ENCODE measurements at regions not wholly inside any gene's neighbourhood (a gene's known extent, or its start where the extent isn't known, plus 50 kb on each side); places are given as distances from the start of the nearest gene placed in this dataset.
"Not testable (repeated sequence)": the region's sequence is repeated elsewhere in the genome, so short reads cannot be mapped to it uniquely, and the experiment has no call there.

DNA sequence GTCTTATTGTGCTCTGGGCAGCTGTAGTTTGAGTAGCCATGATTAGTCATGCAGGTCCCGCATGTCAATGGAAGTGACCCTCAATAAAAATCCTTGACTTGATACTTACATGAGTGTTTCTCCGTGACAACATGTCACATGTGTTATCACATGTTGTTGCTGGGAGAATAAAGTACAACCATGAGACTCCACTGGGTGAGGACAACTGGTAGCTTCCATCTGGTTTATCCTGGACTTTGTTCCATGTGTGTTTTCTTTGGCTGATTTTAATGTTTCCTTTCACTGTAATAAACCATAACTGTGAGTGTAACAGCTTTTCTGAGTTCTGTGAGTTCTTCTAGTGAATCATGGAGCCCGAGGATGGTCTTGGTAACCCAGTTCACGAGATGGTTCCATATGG is 63.1 kb upstream of the NDN start:
- no peak for DNase-seq (ENCODE audit: low spot score)

GRCh38 chr15:23750776-23751175 is 63.7 kb upstream of the NDN start:
- DNase-seq (ENCODE audit: low spot score), result no peak

GRCh38 chr15:23753248-23753647 is 66.1 kb upstream of the NDN start:
- DNase-seq (ENCODE audit: low spot score), result no peak

GRCh38 chr15:23758891-23759290 is 71.8 kb upstream of the NDN start:
- no peak for DNase-seq (ENCODE audit: low spot score)

- DNase-seq (ENCODE audit: low spot score), result no peak
Observed at GRCh38 chr15:23760024-23760423, 72.9 kb upstream of the NDN start.

- no peak for DNase-seq (ENCODE audit: low spot score)
Observed at GRCh38 chr15:23761386-23761785, 74.3 kb upstream of the NDN start.

DNA sequence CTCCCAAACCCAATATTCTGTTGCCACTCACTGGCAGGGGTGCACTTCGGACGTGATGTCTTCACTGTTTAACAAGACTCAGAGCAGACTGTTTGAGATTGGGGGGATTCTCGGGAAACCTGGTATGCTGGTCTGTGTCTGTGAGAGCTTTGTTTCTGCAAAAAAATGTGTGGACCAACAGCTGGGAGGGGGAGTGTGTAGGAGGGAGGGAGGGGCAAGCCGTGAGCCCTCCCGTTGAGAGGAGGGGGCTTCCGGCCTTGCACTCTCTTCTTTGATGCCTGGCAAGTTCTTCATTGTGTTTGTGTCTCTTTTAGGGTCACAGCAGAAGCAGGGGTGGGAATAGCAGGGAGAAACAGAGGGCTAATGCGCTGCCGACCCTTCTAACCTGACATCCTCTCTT is 74.9 kb upstream of the NDN start:
- DNase-seq (ENCODE audit: low spot score), result no peak

DNA sequence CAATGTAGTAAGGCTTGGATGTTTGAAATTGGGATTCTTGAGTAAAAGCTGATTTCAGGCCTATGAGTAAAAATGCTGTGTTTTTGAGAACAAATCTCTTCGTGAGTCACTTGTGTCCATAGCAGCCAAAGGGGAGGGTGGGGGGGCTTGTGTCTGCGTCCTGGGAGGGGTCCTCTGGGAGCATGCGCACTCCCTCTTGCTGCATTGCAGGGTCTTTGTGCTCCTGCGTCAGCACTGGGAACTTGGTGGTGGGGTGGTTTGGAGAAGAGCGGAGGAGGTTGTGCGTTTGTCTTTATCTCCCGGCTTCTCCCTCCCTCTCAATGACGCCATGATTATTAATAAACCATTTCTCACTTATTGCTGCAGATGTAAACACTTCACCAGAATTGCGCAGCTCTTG is 75.9 kb upstream of the NDN start:
- DNase-seq (ENCODE audit: low spot score), result no peak

- DNase-seq (ENCODE audit: low spot score), result no peak
Observed at GRCh38 chr15:23764306-23764705, 77.2 kb upstream of the NDN start.

DNA sequence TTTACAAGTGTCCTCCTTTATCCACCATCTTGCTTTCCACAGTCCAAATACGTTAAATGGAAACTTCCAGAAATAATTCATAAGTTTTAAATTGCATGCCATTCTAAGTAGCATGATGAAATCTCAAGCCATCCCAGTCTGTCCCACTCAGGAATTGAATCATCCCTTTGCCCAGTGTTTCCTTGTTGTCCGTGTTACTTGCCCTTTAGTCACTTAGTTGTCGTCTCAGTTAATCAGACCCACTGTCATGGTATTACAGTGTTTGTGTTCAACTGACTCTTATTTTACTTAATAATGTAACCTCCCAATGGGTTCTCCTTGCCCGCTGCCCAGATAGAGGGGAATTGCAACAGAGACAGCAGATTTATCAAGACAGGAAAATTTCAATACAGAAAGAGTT is 77.6 kb upstream of the NDN start:
- no peak for DNase-seq (ENCODE audit: low spot score)

GRCh38 chr15:23766779-23767178 is 79.7 kb upstream of the NDN start:
- DNase-seq (ENCODE audit: low spot score), result not testable (repeated sequence)

GRCh38 chr15:23773093-23773492 is 86.0 kb upstream of the NDN start:
- no peak for DNase-seq (ENCODE audit: low spot score)

DNA sequence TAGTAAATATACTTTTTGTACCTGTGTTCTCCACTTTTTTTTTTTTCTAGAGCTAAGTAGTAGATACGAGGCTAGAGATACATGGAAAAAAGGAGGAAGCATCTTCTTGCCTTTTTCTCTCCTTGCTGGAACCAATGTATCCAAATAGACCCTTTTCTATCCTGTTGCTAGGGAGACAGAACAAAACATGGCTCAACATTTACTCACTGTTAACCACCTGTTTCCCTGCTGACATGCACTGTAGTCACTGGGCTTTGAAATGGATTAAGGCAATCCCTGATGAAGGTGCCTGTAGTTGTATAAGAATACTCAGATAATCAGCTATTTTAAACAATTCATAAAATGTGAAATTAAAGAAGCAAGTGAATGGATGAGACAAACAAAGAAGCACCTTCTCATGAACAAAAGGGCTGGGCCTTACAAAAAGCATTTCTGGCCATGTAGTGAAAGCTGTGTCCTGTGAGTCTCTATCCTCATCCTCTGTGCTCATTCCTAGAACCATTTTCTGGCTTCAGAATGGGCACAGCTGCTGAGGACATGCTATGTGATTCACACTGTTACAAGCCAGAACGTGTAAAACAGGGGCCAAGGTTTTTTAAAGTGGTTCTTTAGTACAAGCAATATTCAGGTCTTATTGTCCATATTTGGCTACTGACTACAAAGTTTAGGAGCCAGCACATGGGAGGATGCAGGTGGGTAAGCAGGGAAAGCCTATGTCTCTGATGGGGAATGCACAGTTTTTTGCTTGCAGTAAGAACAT is 100.4 kb upstream of the NDN start:
- no peak for DNase-seq (ENCODE audit: low spot score)

GRCh38 chr15:23793191-23793680 is 106.1 kb upstream of the NDN start:
- no peak for DNase-seq (ENCODE audit: low spot score)

- no peak for DNase-seq (ENCODE audit: low spot score)
Observed at GRCh38 chr15:23797747-23798446, 110.8 kb upstream of the NDN start.

DNA sequence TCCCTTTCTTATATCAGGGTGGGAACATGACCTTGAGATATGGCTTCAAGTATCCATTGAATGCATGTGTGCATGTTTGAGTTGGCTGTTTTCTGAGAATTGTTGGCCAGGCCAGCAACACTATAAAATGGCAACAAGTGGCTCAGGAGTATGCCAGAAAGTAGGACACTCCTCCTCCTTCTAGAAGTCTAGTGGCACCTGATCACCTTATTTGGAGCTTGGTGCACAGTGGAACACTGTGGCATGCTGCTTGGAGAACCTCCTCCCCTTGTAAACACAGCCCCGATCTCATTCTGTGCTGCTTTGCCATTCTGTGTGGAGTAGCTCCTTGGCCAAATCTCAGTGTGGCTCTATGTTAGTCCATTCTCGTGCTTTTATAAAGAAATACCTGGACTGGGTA is 114.8 kb upstream of the NDN start:
- no peak for DNase-seq (ENCODE audit: low spot score)

GRCh38 chr15:23802896-23803435 is 115.9 kb upstream of the NDN start:
- DNase-seq (ENCODE audit: low spot score), result not testable (repeated sequence)

- no peak for DNase-seq (ENCODE audit: low spot score)
Observed at GRCh38 chr15:23806980-23807379, 119.9 kb upstream of the NDN start.

DNA sequence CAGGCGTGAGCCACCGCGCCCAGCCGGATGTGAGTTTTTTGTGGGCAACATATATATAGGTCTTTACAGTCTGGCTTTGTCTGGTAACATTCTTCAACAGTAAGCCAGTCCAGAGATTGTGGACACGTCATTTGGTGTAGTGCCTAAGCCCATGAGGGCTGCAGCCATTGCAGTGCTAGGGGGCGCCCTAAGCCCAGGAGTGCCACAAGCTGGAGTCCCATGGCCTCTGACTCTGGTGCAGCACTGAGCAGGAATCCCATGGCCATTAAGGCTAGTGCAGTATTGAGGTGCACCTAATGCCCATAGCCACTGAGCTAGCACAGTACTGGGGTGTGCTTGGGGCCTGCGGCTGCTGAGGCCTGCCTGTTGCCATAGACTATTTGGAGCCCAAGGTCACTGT is 136.4 kb upstream of the NDN start:
- DNase-seq (ENCODE audit: low spot score), result no peak

- DNase-seq (ENCODE audit: low spot score), result no peak
Observed at GRCh38 chr15:23828786-23829185, 141.7 kb upstream of the NDN start.

DNA sequence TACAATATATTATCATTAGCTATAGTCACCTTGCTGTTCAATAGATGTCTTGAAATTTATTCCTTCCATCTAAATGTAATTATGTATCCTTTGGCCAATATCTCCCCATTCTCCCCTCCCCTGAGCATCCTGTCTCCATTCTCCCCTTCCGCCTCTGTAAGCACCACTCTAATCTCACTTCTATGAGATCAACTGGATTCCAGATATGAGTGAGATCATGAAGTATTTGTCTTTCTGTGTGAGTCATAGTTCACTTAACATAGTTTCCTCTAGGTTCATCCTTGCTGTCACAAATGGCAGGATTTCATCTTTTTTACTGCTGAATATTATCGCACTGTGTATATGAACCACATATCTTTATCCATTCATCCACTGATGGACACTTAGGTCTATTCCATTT is 148.8 kb upstream of the NDN start:
- DNase-seq (ENCODE audit: low spot score), result no peak

- DNase-seq (ENCODE audit: low spot score), result no peak
Observed at GRCh38 chr15:23839893-23840474, 152.9 kb upstream of the NDN start.

DNA sequence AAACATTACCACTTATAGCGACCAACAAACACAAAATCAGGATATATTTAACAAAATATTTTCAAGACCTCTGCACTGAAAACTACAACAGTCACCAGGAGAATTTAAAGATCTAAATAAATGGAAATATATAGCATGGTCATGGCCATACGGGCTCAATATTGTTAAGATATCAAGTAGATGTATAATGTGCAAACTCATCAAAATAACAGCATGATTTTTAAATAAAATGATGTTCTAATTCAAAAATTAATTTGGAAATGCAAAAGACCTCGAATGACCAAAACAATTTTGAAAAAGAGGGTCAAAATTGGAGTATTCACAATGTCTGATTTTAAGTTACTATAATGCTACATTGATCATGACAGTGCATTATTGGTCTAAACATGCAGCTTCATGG is 159.1 kb upstream of the NDN start:
- DNase-seq (ENCODE audit: low spot score), result no peak

Data from ureter (tissue), 1 donor.